Renal cortex interstitium (tissue), 11 donors: ENCODE measurements at regions not wholly inside any gene's neighbourhood (a gene's known extent, or its start where the extent isn't known, plus 50 kb on each side); places are given as distances from the start of the nearest gene placed in this dataset.
A peak's percentile ranks its signal among the peaks of the same experiment; 100 is the strongest.

Experiments used
- DNase-seq, 11 donors: peaks; one replicate each; pipeline ENCODE4 v3.0.0-alpha.2; 2013; ENCODE audit warnings: low read depth in 9 of 11, low spot score in 4 of 11; ENCODE audit errors: extremely low read depth in 1 of 11

- no peak for DNase-seq
Observed at GRCh38 chr2:217222309-217222910, 362.5 kb upstream of the TNP1 start.

- peak in 1 of 11 donors; percentile 27 for DNase-seq
Observed at GRCh38 chr2:217220228-217221013, 360.6 kb upstream of the TNP1 start.

DNA sequence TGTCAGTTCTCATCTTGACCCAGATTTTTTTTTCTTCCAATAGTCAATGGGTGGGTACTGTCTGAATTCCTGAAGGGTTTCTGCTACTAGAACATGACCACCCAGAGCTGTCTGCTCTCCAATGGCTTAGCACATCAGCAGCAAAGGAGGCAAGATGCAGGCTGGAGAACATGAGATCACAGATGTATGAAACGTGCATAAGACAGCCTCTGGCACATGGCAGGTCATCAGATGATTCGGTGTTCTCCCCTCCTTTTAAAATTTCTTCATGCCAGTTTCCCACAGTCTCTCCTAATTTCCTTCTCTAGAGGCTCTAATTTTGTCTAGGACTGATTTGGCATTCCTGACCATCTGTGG is 359.3 kb upstream of the TNP1 start:
- DNase-seq = no peak

DNA sequence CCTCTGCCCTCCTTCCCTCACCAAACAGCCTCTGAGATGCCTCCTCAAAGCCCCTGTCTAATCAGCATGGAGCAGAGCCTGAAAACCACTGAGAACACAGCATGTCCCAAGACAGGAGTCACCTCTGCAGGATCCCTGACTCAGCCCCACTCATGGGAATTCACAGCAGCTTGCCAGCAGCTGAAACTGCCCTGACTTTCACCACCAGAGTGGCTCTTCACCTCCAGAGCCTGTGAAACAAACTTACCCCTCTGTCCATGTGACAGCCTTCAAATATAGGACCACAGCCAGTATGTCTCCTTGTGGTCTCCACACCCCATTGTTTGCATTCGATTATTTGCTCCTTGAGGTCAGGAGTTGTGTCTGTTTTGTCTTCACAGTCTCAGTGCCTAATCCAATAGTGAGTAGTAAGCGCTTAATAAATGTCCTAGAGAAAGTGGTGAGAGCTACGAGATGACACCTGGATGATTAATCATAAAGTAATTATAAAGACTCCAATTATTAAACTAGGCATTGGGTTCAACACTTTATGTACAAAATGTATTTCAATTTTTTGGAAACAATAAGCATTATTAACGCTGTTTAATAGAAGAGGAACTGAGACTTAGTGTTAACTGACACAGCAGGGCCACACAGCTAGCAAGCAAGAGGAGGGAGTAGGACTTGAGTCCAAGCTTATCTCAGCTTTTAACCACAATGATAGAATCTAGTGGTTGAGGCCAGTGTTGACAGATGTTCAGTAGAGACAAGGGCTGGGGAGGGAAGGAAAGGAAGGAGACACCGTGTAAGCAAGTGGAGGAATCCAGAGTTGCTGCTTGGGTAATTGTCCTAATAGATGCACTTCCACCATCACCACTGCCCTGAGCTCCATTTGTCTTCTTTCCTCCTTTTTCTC is 358.7 kb upstream of the TNP1 start:
- DNase-seq = no peak

DNA sequence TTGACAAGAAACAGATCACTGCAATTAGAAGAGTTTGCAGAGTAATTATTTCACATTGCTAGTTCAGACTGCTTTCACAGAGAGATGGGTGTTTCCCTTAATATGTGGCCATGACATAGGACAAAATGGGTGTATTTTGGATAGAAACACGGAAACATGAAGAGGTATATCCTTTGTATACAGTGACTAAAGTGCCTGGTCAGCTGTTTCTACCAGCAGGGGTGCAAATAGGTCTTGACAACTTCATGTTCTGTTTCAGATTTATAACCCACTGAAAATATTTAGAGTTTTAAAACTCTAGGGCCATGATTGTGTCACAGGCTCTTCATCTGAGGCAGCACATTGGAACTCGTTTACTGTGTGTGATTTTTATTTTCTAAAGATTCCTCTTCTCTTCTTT is 357.1 kb upstream of the TNP1 start:
- no peak for DNase-seq

- no peak for DNase-seq
Observed at GRCh38 chr2:217216316-217216715, 356.5 kb upstream of the TNP1 start.

GRCh38 chr2:217215877-217216276 is 356.0 kb upstream of the TNP1 start:
- no peak for DNase-seq

- no peak for DNase-seq
Observed at GRCh38 chr2:217208867-217209266, 349.0 kb upstream of the TNP1 start.

GRCh38 chr2:217207699-217208010 is 347.8 kb upstream of the TNP1 start:
- no peak for DNase-seq

- no peak for DNase-seq
Observed at GRCh38 chr2:217206907-217207698, 347.2 kb upstream of the TNP1 start.

GRCh38 chr2:217206016-217206725 is 346.3 kb upstream of the TNP1 start:
- DNase-seq = no peak

DNA sequence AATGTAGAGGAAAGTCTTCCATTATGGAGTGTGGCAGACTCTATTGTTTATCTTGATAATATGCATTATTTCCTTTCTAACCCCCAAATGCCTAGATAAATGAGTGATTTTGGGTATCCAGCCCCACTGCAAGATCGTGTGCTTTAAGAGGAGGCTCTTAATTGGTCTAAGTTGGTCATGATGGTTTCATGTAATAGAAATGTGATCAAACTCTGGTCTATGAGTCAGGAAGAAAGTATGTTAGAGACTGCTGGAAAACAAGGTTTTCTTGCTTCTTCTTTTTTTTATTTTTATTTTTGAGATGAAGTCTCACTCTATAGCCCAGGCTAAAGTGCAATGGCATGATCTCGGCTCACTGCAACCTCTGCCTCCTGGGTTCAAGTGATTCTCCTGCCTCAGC is 344.5 kb upstream of the TNP1 start:
- DNase-seq = no peak

GRCh38 chr2:217203086-217203485 is 343.2 kb upstream of the TNP1 start:
- DNase-seq = no peak

DNA sequence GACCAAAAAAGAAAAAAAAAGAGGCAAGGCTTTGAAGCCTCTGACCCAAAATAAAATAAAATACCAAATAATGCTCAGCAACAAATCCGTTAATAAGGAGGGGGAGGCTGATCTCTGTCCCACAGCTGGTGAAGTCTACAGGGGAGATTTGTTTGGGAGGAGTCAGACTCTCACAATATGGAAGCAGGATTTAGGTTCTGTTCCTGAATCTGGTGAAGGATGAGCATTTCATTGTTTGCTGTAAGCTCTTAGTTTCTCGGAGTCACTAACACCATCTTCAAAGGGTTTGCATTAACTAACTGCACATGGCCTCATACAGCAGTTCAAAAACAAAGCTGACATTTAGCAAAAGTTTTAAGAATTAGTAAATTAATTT is 339.4 kb upstream of the TNP1 start:
- DNase-seq = peak in 1 of 11 donors; percentile 8

- DNase-seq = no peak
Observed at GRCh38 chr2:217195658-217196446, 336.0 kb upstream of the TNP1 start.

GRCh38 chr2:217195016-217195415 is 335.2 kb upstream of the TNP1 start:
- DNase-seq = no peak

DNA sequence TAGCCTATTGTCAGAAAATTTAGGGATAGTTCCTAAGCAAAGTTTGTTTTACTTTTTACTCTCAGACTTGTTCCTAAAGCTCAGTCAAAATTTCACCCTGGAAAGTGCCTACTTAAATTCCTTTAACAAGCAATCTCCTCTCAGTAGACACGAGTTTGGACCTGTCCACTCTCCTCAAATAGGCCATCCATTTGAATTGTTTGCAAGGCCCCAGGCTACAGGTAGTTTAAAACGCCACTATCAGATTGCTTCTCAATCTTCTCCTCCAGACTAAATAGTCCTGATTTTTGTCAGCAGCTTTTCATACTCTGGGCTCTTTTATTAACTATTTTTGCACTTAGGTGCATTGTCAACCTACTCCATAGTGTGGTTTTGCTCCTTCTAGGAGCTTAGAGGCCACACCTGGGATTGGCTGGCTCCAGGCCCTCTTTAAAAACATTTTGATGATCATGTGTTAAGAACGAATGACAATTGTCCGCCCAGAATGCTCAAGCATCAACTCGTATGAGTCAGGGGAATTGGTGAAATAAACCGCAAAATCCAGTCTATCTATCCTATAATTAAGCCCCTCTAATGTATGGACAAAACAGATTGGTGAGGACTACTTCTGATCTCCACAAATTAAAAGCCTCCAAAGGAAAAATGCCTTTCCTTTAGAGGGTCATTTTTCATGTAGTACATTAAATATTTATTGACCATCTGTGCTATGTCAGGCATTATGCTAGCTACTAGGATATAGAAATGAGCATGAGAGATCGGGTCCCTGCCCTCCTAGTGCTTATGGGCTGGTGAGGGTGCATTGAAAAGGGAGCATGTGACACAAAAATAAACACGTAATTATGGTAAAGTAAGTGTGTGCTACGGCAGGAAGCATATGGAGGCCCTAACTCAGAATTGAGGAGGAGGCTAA is 333.8 kb upstream of the TNP1 start:
- DNase-seq = no peak
